Mucosa of descending colon (tissue), 3 donors: ENCODE measurements at regions not wholly inside any gene's neighbourhood (a gene's known extent, or its start where the extent isn't known, plus 50 kb on each side); places are given as distances from the start of the nearest gene placed in this dataset.

ENCODE experiments used
- ATAC-seq: fragments of 200-7000 bp; cut with Tn5 transposase; one replicate; pipeline ENCODE4 v1.9.1; 2020; ENCODE audit warnings: mild to moderate bottlenecking, moderate library complexity
- DNase-seq, 3 donors: peaks; one replicate each; pipeline ENCODE4 v3.0.0-alpha.2; 2020
- H3K36me3 ChIP-seq: fragments of 200-600 bp; one replicate; pipeline ENCODE4 v1.8.0; 2021; ENCODE audit warnings: low read depth, mild to moderate bottlenecking
- H3K4me1 ChIP-seq: fragments of 200-600 bp; one replicate; pipeline ENCODE4 v1.8.0; 2021; ENCODE audit warnings: low read depth, mild to moderate bottlenecking
- H3K4me3 ChIP-seq: fragments of 200-600 bp; one replicate; pipeline ENCODE4 v1.8.0; 2021; ENCODE audit warnings: mild to moderate bottlenecking
- H3K9me3 ChIP-seq: fragments of 200-600 bp; one replicate; pipeline ENCODE4 v1.8.0; 2021; ENCODE audit warnings: mild to moderate bottlenecking
- intact Hi-C, 2 donors: fragments of 100-400 bp; cut with DNase I in 1 of 2; cut with micrococcal nuclease in 1 of 2; formaldehyde crosslinking; loops; one replicate each; pipeline versions ENCODE4 v1.11.0 to v1.11.1; 2022; cut with DNase I, micrococcal nuclease
- TF ChIP-seq, protein P1 (sequence below): fragments of 200-600 bp; IDR thresholded peaks from one replicate; pipeline ENCODE4 v1.8.0; 2022; ENCODE audit warnings: antibody characterized with exemption, mild to moderate bottlenecking
- donor health status: DM: no; HTN: no; CAD: no; lungs with moderate emphysema.
- donor health status: DM: no; HTN: no; CAD: no.
- donor health status: DM: no; HTN: yes; CAD: no.

DNA sequence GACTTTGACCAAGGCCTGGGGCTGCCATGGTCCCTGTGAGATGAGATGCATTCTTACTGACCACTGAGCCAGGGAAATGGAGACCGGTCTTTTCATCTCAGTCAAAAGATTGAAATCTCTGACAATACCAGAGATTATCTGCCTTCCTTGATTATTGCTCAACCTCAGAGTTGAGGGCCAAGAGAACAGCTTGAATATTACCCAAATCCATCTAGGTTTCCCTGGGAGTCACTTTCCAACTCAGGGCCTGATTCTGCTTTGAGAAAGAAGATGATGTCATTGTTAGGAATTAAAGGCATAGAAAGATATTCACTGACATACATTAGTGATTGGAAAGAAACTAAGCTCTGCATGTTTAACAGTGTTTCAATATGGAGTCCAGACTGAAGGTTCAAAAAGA is 515.9 kb upstream of the TBX3 start:
- Histone ChIP-seq H3K9me3 (no peaks in the 10 kb centered on the region), H3K36me3 (no peaks in the 10 kb centered on the region), H3K4me3 (no peak overlapping the region), H3K4me1 (peaks cover 7% of the 10 kb centered on the region)
- TF ChIP-seq, protein P1, sequence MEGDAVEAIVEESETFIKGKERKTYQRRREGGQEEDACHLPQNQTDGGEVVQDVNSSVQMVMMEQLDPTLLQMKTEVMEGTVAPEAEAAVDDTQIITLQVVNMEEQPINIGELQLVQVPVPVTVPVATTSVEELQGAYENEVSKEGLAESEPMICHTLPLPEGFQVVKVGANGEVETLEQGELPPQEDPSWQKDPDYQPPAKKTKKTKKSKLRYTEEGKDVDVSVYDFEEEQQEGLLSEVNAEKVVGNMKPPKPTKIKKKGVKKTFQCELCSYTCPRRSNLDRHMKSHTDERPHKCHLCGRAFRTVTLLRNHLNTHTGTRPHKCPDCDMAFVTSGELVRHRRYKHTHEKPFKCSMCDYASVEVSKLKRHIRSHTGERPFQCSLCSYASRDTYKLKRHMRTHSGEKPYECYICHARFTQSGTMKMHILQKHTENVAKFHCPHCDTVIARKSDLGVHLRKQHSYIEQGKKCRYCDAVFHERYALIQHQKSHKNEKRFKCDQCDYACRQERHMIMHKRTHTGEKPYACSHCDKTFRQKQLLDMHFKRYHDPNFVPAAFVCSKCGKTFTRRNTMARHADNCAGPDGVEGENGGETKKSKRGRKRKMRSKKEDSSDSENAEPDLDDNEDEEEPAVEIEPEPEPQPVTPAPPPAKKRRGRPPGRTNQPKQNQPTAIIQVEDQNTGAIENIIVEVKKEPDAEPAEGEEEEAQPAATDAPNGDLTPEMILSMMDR: no peak
- ATAC-seq (no peak), DNase-seq (no peak)
- intact Hi-C loops: no loop called here

GRCh38 chr12:115194857-115195256 is 510.9 kb upstream of the TBX3 start:
- ATAC-seq: peak; percentile 88
- intact Hi-C loops: no loop called here

GRCh38 chr12:115194448-115194847 is 510.5 kb upstream of the TBX3 start:
- Histone ChIP-seq H3K4me3 (no peak overlapping the region), H3K36me3 (no peaks in the 10 kb centered on the region), H3K4me1 (peaks cover 7% of the 10 kb centered on the region), H3K9me3 (no peaks in the 10 kb centered on the region)
- DNase-seq: peak in 1 of 3 donors; percentile 19
- intact Hi-C loops: no loop called here
- ATAC-seq: peak; percentile 71
- TF ChIP-seq, protein P1: no peak

More at GRCh38 chr12:115194857-115195256, 510.9 kb upstream of the TBX3 start:
- TF ChIP-seq, protein P1: no peak
- Histone ChIP-seq H3K36me3 (no peaks in the 10 kb centered on the region), H3K9me3 (no peaks in the 10 kb centered on the region), H3K4me1 (peaks cover 7% of the 10 kb centered on the region), H3K4me3 (no peak overlapping the region)
- peak in 1 of 3 donors; percentile 12 for DNase-seq

DNA sequence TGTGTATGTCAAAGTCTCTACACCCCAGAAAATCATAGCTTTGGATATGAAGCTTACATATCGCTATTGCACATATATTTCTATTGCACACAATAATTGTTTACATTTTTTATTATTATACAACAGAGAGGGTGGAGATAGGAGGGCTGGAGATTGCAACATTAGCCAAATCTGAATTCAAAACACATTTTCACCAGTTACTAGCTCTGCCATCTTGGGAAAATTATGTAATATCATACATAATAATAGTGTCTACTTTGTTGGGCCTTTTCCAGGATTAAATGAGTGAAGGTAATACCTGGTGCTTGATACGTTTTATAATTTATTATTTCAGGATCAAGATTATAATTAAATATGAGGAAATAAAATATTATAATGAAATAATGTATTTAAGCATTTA is 507.4 kb upstream of the TBX3 start:
- H3K4me3 ChIP-seq: no peak overlapping the region
- intact Hi-C loops: no loop called here
- TF ChIP-seq, protein P1: no peak
- no peak for ATAC-seq
- no peak for DNase-seq
- peaks cover 7% of the 10 kb centered on the region for H3K4me1 ChIP-seq
- H3K9me3 ChIP-seq: no peaks in the 10 kb centered on the region
- H3K36me3 ChIP-seq: no peaks in the 10 kb centered on the region

DNA sequence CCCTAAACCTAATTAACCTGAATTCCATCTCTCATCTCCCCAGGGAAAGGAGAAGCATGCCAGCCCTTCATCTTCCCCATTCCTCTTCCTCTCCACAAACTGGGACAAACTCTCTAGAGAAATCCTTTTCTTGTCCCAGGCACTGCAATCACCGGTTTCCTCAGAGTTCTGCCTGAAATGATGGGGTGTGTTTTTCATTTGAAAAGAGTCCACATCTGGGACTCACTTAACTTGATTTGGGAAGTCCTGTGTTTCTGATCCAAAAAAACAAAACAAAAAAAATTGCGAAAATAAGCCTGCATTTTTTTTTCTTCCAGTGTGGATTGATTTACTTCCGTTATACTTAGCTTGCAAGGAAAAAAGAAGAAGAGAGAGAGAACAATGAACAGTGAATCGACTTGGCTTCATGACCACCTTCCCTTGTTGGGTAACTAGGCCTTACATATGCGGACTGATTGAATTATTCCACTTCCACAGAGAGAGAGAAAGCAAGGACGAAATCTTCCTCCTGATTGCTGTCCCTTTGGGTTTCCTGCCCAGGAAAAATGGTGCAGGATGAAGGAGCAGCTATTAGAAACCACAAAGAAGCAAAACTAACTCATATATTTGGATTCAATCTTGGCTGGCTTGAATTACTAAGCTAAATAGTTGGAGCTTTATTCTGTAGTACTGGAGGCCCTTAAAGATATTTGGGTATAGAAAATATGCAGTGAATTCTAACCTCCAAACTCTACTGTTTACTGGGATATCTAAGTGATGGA is 506.2 kb upstream of the TBX3 start:
- H3K36me3 ChIP-seq: no peaks in the 10 kb centered on the region
- DNase-seq (no peak), ATAC-seq (no peak)
- no peaks in the 10 kb centered on the region for H3K9me3 ChIP-seq
- peaks cover 4% of the 10 kb centered on the region for H3K4me1 ChIP-seq
- intact Hi-C loops: no loop called here
- H3K4me3 ChIP-seq: no peak overlapping the region
- TF ChIP-seq, protein P1: no peak
